Pons (tissue), 1 donor: ENCODE measurements at regions not wholly inside any gene's neighbourhood (a gene's known extent, or its start where the extent isn't known, plus 50 kb on each side); places are given as distances from the start of the nearest gene placed in this dataset.
"Not testable (repeated sequence)": the region's sequence is repeated elsewhere in the genome, so short reads cannot be mapped to it uniquely, and the experiment has no call there.

Experiments
- DNase-seq: peaks from one replicate; pipeline ENCODE4 v3.0.0-alpha.2; 2016; ENCODE audit warnings: low spot score

DNA sequence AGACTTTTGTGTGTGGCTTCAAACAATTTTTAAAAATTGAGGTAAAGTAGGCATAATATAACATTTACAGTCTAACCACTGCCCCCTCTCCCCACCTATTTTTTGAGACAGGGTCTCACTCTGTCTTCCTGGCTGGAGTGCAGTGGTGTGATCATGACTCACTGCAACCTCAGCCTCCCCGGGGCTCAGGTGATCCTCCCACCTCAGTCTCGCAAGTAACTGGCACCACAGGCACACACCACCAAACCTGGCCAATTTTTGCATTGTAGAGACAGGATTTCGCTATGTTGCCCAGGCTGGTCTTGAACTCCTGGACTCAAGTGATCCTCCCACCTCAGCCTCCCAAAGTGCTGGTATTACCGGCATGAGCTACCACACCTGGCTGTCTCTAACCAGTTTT, 161.8 kb downstream of the GOSR1 start:
- not testable (repeated sequence) for DNase-seq

DNA sequence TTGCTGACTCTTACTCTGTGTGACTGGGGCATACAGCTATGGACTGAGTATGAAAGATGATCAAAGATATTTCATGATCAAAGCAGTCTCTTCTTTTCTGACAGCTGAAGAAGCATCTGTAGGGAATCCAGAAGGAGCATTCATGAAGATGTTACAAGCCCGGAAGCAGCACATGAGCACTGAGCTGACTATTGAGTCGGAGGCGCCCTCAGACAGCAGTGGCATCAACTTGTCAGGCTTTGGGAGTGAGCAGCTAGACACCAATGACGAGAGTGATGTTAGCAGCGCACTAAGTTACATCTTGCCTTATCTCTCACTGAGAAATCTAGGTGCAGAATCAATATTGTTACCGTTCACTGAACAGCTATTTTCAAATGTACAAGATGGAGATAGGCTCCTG, 154.4 kb downstream of the GOSR1 start:
- DNase-seq: not testable (repeated sequence)

DNA sequence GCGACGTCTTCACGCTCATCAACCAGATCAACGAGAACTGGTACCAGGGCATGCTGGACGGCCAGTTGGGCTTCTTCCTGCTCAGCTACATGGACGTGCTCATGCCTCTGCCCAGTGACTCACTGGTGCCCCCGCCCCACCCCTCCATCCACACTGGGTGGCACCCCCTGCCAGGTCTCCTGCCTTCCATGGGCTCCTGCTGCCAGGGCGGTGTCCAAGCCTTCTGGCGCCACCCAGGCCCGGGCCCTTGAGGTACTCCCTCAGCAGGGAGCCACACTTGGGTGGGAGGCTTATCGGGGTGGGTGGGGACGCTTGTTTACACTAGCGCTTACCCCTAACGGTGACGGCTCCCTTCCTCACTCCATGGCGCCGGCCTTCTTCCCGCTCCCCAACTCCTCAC, 148.2 kb downstream of the GOSR1 start:
- not testable (repeated sequence) for DNase-seq

DNA sequence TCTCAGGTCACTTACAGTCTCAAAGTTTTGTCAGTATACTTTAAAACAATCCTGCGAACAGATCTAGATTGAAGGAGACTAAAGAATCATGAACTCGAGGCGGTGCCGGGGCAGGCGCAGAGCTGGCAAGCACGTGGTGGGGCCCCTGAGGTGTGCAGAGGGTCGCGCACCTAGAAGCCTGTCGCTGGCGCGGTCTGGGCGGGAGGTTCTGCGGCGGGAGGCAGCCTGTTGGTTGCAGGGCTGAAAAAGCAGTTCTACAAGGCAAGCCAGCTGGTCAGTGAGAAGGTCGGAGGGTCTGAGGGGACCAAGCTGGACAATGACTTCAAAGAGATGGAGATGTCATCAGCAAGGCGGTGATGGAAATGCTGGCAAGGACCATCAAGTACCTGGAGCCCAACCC, 147.0 kb downstream of the GOSR1 start:
- DNase-seq: not testable (repeated sequence)

DNA sequence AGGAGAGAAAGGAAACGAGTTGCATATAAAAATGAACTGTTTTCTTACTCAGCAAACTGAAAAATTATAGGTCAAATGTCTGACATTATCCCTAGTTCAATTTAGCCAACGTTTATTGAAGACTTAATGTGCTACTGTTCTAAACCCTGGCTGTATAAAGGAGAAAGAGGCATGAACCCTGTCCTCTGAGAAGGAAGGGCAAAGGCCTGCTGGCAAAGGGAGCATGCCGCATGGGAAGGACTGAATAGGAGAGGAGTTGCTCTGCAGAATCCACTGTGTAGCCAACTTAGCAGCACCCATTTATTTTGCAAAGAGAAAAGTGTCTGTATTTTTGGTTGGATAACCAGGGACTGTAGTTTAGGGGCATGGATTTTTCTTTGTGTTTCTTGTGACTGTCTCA, 132.5 kb downstream of the GOSR1 start:
- DNase-seq: not testable (repeated sequence)

DNA sequence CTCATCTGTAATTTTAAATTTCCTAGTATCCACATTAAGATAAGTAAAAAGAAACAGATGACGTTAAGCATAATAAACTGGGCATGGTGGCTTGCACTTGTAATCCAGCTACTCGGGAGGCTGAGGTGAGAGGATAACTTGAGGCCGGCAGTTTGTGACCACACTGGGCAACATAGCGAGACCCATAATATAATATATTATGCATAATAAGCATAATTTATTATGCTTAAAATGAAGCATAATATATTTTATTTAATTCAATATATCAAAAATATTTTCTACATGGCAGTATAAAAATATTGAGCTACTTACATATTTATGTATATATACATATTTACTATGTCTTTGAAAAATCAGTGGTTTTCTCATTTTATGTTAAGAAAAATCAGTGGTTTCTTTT, 128.3 kb downstream of the GOSR1 start:
- no peak for DNase-seq

DNA sequence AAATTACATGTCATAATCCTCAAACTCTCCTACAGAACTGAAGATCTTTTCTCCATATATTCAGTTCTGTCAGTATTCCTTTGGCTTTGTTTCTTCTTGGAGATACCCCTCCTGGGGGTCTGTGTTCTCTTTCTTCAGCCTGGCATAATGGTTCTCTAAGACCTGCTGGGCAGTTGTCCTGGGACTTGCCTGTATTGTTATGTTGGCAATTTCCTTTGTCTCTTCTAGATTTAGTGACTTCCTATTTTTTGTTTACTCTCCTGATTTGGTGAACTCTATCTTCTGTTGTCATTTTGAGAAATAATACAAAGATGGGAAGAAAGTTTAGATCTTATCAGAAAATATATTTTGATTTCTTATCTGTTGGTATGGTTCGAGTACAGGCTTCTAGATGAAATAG, 127.8 kb downstream of the GOSR1 start:
- DNase-seq: no peak

DNA sequence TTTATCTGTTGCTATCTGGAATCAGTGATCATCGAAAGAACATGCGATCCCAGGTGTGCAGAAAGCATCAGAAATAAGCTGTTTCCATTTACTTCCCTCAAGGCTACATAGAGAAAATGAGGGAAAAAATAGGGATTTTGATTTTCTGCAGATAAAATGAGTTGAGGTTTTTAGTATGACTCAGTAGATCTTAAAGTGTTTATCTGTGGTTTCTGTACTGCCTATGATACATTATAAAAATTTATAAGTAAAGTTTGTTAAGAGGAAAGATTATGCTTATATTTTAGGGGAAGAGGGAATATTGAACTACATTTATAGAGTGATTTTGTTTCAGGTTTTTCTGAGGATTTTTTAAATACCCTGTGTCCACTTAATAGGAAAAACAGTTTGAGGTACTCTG, 125.2 kb downstream of the GOSR1 start:
- DNase-seq: not testable (repeated sequence)

DNA sequence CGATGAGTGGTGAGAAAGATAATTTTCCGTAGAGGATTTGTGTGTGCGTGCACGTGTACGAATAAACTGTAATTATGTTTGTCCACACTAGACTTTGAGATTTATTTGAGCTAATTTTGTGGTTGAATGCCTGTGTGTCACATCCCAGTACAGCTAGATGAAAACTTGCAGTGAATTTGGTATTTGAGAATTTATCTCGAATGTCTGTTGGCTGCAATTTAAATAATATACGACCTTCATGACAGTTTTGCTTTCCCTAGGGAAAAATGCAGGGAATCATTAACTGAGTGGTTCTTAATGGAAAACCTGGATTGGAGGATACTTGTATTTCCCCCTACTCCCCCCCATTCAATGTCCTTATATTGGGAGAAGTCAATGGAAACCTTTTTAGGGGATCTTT, 124.8 kb downstream of the GOSR1 start:
- DNase-seq: not testable (repeated sequence)

DNA sequence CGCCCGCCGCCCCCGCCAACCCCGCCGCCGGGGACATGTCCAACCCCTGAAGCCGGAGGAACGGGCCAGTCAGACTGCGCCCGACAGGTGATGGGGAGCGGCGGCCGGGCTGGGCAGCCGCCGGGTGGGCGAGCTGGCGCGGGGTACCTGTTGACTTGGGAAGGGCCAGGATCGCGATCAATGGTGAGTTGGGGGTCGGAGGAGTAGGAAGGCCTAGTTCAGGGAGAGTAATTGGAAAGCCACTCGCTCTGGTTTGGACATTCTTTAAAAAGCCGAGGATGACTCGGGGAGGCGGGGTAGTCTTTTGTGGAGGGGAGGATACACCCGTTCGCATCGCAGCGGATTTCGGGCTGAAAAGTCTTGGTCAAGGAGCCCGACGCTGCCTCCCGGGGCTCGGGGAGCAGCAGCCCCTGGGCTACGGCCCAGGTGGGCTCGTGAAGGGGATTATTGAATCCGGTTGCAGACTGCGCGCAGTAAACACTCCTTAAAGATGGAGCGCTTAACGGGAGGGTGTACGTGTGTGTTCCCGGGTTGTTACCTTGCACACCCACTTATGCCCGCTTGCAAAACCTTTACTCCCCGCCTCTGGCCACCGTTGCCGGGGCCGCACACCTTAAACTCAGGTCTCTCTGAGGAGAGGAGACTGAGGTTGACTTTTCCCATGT, 123.8 kb downstream of the GOSR1 start:
- peak; percentile 22 for DNase-seq

DNA sequence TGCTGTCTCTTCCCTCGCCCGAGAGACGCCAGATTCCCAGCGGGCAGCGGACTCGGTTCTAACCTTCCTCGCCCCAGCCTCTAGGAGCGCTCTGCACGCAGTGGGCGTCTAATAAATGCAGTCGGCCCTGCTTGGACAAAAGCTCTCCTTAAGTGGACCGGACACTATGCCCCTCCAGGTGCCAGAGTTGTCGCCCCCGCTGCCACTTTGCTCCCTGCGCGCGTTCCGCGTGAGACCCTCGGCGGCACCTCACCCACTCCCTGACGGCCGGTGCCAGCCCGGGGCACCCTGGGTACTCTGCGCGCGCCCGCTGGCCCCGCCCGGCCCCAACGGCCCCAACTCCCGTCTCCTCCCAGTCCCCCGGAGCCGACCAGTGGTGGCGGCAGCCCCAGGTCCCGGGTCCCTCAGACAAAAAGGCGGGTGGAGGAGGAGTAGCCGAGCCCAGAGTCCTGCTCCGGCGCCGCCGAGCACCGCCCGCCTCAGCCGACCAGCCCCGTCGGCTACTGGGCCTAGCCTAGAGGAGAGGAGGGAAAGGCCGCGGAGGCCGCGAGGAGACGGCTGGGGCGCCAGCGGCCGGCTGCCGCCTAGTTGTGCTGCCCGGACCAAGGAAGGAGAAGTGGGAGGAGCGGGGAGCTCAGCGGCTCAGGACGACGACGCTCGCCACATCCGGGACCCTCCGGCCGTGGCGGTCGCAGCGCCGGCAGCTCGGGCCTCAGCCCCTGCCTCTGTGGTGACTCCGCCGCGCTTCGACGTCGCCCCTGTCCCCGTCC, 123.0 kb downstream of the GOSR1 start:
- peak; percentile 64 for DNase-seq

DNA sequence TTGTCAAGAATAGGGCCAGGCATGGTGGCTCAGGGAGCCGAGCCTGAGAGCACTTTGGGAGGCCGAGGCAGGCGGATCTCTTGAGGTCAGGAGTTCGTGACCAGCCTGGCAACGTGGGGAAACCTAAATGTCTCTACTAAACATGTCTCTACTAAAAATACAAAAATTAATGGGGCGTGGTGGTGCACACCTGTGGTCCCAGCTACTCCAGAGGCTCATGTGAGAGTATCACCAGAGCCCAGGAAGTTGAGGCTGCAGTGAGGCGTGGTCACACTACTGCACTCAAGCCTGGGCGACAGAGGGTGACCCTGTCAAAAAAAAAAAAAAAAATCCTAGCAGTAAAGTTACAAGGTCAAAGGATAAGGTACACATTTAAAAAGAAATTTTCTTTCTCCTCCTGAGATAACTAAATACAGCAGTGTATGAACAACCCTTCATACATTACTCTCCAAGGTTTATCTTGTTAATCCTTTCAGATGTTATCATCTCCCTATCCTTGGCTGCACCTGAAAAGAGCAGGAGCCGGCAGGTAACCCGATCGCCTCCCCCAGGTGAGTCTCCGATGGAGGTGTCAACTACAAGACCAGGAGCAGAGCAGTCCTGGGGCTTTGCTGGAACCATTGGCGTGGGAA, 122.3 kb downstream of the GOSR1 start:
- no peak for DNase-seq

DNA sequence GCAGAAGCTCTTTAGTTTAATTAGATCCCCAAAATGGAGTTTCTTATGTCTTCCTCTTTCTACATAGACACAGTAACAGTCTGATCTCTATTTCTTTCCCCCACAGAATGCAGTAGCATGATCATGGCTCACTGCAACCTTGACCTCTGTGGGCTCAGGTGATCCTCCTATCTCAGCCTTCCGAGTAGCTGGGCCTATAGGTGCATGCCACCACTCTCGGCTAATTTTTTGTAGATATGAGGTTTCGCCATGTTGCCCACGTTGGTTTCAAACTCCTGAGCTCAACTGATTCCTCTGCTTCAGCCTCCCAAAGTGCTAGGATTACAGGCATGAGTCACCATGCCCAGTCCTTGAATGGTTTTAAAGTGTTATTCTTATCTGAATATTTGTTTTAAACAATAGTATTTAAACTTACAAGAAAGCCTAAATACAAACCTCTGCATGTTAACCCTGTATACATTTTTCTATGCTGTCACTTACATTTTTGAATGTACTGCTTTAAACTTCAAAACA, 120.6 kb downstream of the GOSR1 start:
- no peak for DNase-seq

DNA sequence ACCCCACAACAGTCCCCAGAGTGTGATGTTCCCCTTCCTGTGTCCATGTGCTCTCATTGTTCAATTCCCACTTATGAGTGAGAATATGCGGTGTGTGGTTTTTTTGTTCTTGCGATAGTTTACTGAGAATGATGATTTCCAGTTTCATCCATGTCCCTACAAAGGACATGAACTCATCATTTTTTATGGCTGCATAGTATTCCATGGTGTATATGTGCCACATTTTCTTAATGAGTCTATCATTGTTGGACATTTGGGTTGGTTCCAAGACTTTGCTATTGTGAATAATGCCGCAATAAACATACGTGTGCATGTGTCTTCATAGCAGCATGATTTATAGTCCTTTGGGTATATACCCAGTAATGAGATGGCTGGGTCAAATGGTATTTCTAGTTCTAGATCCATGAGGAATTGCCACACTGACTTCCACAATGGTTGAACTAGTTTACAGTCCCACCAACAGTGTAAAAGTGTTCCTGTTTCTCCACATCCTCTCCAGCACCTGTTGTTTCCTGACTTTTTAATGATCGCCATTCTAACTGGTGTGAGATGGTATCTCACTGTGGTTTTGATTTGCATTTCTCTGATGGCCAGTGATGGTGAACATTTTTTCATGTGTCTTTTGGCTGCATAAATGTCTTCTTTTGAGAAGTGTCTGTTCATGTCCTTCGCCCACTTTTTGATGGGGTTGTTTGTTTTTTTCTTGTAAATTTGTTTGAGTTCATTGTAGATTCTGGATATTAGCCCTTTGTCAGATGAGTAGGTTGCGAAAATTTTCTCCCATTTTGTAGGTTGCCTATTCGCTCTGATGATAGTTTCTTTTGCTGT, 120.0 kb downstream of the GOSR1 start:
- DNase-seq: not testable (repeated sequence)

DNA sequence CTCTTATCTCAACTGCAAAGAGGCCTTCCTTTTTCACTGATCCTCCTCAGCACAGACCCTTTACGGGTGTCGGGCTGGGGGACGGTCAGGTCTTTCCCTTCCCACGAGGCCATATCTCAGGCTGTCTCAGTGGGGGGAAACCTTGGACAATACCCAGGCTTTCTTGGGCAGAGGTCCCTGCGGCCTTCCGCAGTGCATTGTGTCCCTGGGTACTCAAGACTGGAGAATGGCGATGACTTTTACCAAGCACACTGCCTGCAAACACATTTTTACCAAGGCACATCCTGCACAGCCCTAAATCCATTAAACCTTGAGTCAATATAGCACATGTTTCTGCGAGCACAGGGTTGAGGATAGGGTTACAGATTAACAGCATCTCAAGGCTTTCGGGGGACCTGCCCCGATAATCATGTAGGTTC, 117.8 kb downstream of the GOSR1 start:
- not testable (repeated sequence) for DNase-seq

DNA sequence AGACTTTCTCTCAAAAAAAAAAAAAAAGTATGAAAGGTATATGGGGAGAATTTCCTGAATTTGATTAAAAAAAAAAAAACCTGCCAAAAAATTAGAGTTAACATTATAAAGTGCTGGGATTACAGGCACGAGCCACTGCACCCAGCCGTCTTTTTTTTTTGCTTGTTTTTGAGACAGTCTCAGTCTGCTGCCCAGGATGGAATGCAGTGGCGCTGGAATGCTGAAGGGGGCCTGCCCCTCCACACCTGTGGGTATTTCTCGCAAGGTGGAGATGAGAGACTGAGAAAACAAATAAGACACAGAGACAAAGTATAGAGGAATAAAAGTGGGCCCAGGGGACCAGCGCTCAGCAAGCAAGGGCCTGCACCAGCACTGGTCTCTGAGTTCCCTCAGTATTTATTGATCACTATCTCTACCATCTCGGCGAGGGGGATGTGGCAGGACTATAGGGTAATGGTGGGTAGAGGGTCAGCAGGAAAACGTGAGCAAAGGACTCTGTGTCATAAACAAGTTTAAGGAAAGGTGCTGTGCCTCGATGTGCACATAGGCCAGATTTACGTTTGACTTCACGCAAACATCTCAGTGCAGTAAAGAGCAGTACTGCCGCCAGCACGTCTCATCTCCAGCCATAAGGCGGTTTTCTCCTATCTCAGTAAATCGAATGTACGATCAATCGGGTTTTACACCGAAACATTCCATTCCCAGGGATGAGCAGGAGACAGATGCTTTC, 117.2 kb downstream of the GOSR1 start:
- no peak for DNase-seq

DNA sequence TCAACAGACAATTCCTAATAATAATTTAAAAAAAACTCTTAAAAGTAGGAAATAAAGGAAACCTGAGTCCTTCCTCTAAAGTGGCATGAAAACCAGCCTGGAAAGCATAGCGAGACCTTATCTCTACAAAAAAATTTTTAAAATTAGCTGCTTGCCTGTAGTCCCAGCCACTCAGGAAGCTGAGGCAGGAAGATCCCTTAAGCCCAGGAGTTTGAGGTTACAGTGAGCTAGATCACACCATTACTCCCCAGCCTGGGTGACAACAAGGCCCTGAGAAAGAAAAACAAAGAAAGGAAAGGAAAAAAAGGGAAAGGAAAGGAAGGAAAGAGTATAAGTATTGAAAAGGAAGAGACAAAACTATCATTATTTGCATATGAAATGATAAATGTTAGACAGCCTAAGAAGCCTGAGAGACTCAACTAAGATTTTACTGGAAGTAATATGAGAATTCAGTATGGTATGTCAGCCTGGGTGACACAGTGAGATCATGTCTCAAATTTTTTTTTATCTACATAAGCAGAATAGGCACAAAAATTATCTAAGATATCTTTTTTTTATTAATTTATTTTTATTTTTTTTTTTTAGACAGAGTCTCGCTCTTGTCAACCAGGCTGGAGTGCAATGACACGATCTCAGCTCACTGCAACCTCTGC, 113.0 kb downstream of the GOSR1 start:
- DNase-seq: no peak

DNA sequence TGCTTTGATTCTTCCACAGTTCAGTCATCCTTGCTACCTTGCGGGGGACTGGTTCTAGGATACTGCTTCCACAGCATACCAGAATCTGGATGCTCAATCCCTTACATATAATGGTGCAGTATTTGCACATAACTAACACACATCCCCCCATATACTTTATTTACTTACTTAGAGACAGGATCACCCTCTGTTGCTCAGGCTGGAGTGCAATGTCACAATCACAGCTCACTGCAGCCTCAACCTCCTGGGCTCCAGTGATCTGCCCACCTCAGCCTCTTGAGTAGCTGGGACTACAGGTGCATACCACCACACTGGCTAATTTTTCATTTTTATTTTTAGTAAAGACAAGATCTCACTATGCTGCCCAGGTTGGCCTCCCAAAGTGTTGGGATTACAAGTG, 112.2 kb downstream of the GOSR1 start:
- DNase-seq: no peak

DNA sequence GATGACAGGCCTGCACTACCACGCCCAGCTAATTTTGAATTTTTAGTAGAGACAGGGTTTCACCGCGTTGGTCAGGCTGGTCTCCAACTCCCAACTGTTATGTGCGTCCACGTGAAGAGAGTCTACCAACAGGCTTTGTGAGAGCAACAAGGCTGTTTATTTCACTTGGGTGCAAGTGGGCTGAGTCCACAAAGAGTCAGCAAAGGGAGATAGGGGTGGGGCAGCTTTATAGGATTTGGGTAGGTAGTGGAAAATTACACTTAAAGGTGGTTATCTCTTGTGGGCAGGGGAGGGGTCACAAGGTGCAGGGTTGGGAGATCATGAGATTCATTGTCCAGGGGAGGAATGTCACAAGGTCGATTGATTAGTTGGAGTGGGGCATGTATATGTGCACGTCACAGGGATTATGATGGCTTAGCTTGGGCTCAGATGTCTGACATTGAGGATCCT, 111.6 kb downstream of the GOSR1 start:
- no peak for DNase-seq

DNA sequence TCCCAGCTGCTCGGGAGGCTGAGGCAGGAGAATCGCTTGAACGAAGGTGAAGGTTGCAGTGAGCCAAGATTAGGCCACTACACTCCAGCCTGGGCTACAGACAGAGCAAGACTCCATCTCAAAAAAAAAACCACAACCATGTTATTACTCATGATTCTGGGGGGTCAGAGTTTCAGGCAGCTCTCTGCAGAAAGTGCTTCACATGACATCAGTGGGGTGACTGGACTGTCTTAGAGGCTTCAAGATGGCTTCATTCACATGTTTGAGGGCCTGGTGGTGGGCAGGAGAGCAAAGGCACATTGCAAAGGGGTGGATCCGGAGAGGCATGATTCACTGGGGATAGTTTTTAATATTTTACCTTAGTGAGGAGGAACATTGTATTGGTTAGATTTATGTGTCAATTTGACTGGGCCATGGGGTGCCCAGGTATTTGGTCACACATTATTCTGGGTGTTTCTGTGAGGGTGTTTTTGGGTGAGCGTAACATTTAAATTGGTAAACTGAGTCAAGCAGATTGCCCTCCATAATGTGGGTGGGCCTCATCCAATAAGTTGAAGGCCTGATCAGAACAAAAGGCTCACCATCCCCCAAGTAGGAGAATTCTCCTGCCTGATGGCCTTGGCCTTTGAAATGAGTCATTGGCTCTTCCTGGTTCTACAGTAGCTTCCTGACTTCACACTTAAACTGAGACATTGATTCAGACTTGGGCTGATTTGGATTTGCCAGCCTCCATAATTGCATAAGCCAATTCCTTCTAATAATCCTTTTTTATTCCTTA, 109.8 kb downstream of the GOSR1 start:
- DNase-seq: no peak
